Mesenchymal stem cell (in vitro differentiated cells and primary cell): ENCODE measurements at regions not wholly inside any gene's neighbourhood (a gene's known extent, or its start where the extent isn't known, plus 50 kb on each side); places are given as distances from the start of the nearest gene placed in this dataset.

Experiments used
- DNase-seq: peaks from one replicate; pipeline ENCODE4 v3.0.0-alpha.2; 2013
- H2AFZ ChIP-seq: one replicate; pipeline ENCODE4 v1.6.1; 2013; ENCODE audit warnings: low read depth, mild to moderate bottlenecking, control low read depth, inconsistent platforms, low read length, moderate library complexity
- H2AK5ac ChIP-seq: 2 replicates; pipeline ENCODE4 v1.6.1; 2013; ENCODE audit warnings: low read length, moderate library complexity, mild to moderate bottlenecking, inconsistent platforms; ENCODE audit not compliant: severe bottlenecking
- H2BK120ac ChIP-seq: one replicate; pipeline ENCODE4 v1.6.1; 2013; ENCODE audit warnings: low read depth, mild to moderate bottlenecking, inconsistent platforms, low read length, moderate library complexity
- H2BK12ac ChIP-seq, 2 experiments: one replicate each; pipeline ENCODE4 v1.6.1; 2013; ENCODE audit warnings: inconsistent platforms in 2 of 2, low read length in 2 of 2, mild to moderate bottlenecking in 2 of 2, moderate library complexity in 2 of 2, control low read depth in 1 of 2
- H2BK15ac ChIP-seq: one replicate; pipeline ENCODE4 v1.6.1; 2013; ENCODE audit warnings: mild to moderate bottlenecking, low read depth, inconsistent platforms; ENCODE audit not compliant: poor library complexity, severe bottlenecking
- H2BK5ac ChIP-seq: 2 replicates; pipeline ENCODE4 v1.6.1; 2013; ENCODE audit warnings: low read depth, mild to moderate bottlenecking, low read length, control low read depth, inconsistent platforms; ENCODE audit not compliant: poor library complexity, severe bottlenecking
- H3K14ac ChIP-seq, 2 experiments: one replicate each; pipeline ENCODE4 v1.6.1; 2013; ENCODE audit warnings: inconsistent platforms in 2 of 2, low read length in 2 of 2, control low read depth in 1 of 2, mild to moderate bottlenecking in 1 of 2, moderate library complexity in 1 of 2
- H3K18ac ChIP-seq, 2 experiments: one replicate each; pipeline ENCODE4 v1.6.1; 2013; ENCODE audit warnings: inconsistent platforms in 2 of 2, low read length in 2 of 2, control low read depth in 1 of 2, low read depth in 1 of 2, mild to moderate bottlenecking in 1 of 2
- H3K23ac ChIP-seq, 2 experiments: one replicate each; pipeline ENCODE4 v1.6.1; 2013; ENCODE audit warnings: inconsistent platforms in 2 of 2, low read length in 2 of 2, mild to moderate bottlenecking in 2 of 2, moderate library complexity in 2 of 2, control low read depth in 1 of 2
- H3K27ac ChIP-seq: 2 replicates; pipeline ENCODE4 v1.5.1; 2013; ENCODE audit warnings: mild to moderate bottlenecking, moderate library complexity, low read length, control low read depth, inconsistent platforms; ENCODE audit not compliant: poor library complexity, severe bottlenecking
- H3K27me3 ChIP-seq, 2 experiments: 2 replicates each; pipeline versions ENCODE4 v1.6.1 to v1.7.0; 2013; ENCODE audit warnings: low read length in 2 of 2, mild to moderate bottlenecking in 2 of 2, moderate library complexity in 2 of 2, control low read depth in 1 of 2, inconsistent platforms in 1 of 2; ENCODE audit not compliant: control insufficient read depth in 1 of 2, insufficient read depth in 1 of 2
- H3K36me3 ChIP-seq, 2 experiments: 2 replicates each; pipeline versions ENCODE4 v1.6.1 to v1.7.0; 2013; ENCODE audit warnings: low read length in 2 of 2, control low read depth in 1 of 2, inconsistent platforms in 1 of 2, low read depth in 1 of 2, mild to moderate bottlenecking in 1 of 2; ENCODE audit not compliant: insufficient read depth in 2 of 2, control insufficient read depth in 1 of 2
- H3K4ac ChIP-seq, 2 experiments: one replicate each; pipeline ENCODE4 v1.6.1; 2013; ENCODE audit warnings: inconsistent platforms in 2 of 2, low read length in 2 of 2, mild to moderate bottlenecking in 2 of 2, moderate library complexity in 2 of 2, control low read depth in 1 of 2, low read depth in 1 of 2
- H3K4me1 ChIP-seq: 2 replicates; pipeline ENCODE4 v1.6.1; 2013; ENCODE audit warnings: low read depth, low read length, control low read depth; ENCODE audit not compliant: control insufficient read depth, insufficient read depth
- H3K4me2 ChIP-seq: 2 replicates; pipeline ENCODE4 v1.6.1; 2013; ENCODE audit warnings: low read length, mild to moderate bottlenecking, inconsistent platforms; ENCODE audit not compliant: poor library complexity, severe bottlenecking
- H3K4me3 ChIP-seq, 2 experiments: 2 replicates each; pipeline versions ENCODE4 v1.5.1 to v1.7.0; 2013; ENCODE audit warnings: low read length in 2 of 2, mild to moderate bottlenecking in 2 of 2, control low read depth in 1 of 2, low read depth in 1 of 2; ENCODE audit not compliant: insufficient read depth in 1 of 2
- H3K79me1 ChIP-seq: replicated peaks from 2 replicates; pipeline ENCODE4 v1.6.1; 2013; ENCODE audit warnings: mild to moderate bottlenecking, control low read depth, low read length, inconsistent platforms; ENCODE audit not compliant: poor library complexity, severe bottlenecking
- H3K9ac ChIP-seq: 2 replicates; pipeline ENCODE4 v1.7.0; 2013; ENCODE audit warnings: mild to moderate bottlenecking, low read length, moderate library complexity
- H3K9me3 ChIP-seq: 2 replicates; pipeline ENCODE4 v1.7.0; 2013; ENCODE audit warnings: mild to moderate bottlenecking, low read length; ENCODE audit not compliant: control insufficient read depth
- H4K8ac ChIP-seq: one replicate; pipeline ENCODE4 v1.6.1; 2013; ENCODE audit warnings: inconsistent platforms, mild to moderate bottlenecking, low read length, moderate library complexity
- H4K91ac ChIP-seq: one replicate; pipeline ENCODE4 v1.6.1; 2013; ENCODE audit warnings: mild to moderate bottlenecking, low read length, inconsistent platforms
- WGBS: methylation state at CpG from one replicate; pipeline ENCODE4 v1.1.7; 2013; ENCODE audit warnings: mixed read lengths; 5-methylcytosine and 5-hydroxymethylcytosine counted together

GRCh38 chr2:62407401-62407800, 98.6 kb downstream of the TMEM17 start:
- Histone ChIP-seq H3K4me2 (no peak overlapping the region), H3K36me3 (no peaks in the 10 kb centered on the region), H2BK120ac (no peak overlapping the region), H2BK12ac (no peak overlapping the region), H3K4ac (no peak overlapping the region), H4K91ac (no peak overlapping the region), H3K14ac (no peak overlapping the region), H2BK15ac (no peak overlapping the region), H2AFZ (no peak overlapping the region), H3K27ac (no peak overlapping the region), H2AK5ac (peak overlapping the region; percentile 4), H3K79me1 (no peaks in the 10 kb centered on the region), H3K27me3 (no peaks in the 10 kb centered on the region), H3K4me3 (no peak overlapping the region), H3K9me3 (no peaks in the 10 kb centered on the region), H3K18ac (no peak overlapping the region), H2BK5ac (no peak overlapping the region), H3K9ac (no peak overlapping the region), H4K8ac (no peak overlapping the region), H3K4me1 (peaks cover 25% of the 10 kb centered on the region), H3K23ac (no peak overlapping the region)
- 94% methylated on average over 5 of the region's 7 CpGs for WGBS
- no peak for DNase-seq

- 76% methylated on average over 3 of the region's 3 CpGs for WGBS
- Histone ChIP-seq H3K4me3 (no peak overlapping the region), H3K9me3 (no peaks in the 10 kb centered on the region), H2BK15ac (no peak overlapping the region), H3K79me1 (no peaks in the 10 kb centered on the region), H2BK12ac (no peak overlapping the region), H2AK5ac (no peak overlapping the region), H4K91ac (no peak overlapping the region), H3K18ac (no peak overlapping the region), H3K27me3 (no peaks in the 10 kb centered on the region), H3K4me2 (no peak overlapping the region), H3K27ac (peak overlapping the region; percentile 11), H4K8ac (no peak overlapping the region), H2AFZ (no peak overlapping the region), H3K36me3 (no peaks in the 10 kb centered on the region), H3K14ac (no peak overlapping the region), H2BK120ac (no peak overlapping the region), H3K9ac (no peak overlapping the region), H3K23ac (no peak overlapping the region), H3K4ac (no peak overlapping the region), H2BK5ac (no peak overlapping the region), H3K4me1 (peaks cover 22% of the 10 kb centered on the region)
- peak; percentile 22 for DNase-seq
Observed at GRCh38 chr2:62406573-62407043, 99.4 kb downstream of the TMEM17 start.

- H2BK15ac ChIP-seq: no peak overlapping the region
Observed at GRCh38 chr2:62404913-62405312, 101.1 kb downstream of the TMEM17 start.

GRCh38 chr2:62402156-62402555, 103.8 kb downstream of the TMEM17 start:
- H2BK5ac ChIP-seq: no peak overlapping the region
- DNase-seq: no peak
- no peak overlapping the region for H3K4ac ChIP-seq
- no peak overlapping the region for H3K18ac ChIP-seq
- H3K27me3 ChIP-seq: no peaks in the 10 kb centered on the region
- H3K9me3 ChIP-seq: no peaks in the 10 kb centered on the region
- H3K23ac ChIP-seq: no peak overlapping the region
- H3K4me3 ChIP-seq: no peak overlapping the region
- H3K14ac ChIP-seq: no peak overlapping the region
- no peak overlapping the region for H4K8ac ChIP-seq
- no peak overlapping the region for H2AK5ac ChIP-seq
- no peaks in the 10 kb centered on the region for H3K79me1 ChIP-seq
- H3K27ac ChIP-seq: no peak overlapping the region
- no peak overlapping the region for H2BK120ac ChIP-seq
- H3K36me3 ChIP-seq: no peaks in the 10 kb centered on the region
- H3K4me1 ChIP-seq: peaks cover 4% of the 10 kb centered on the region
- no peak overlapping the region for H3K9ac ChIP-seq
- H3K4me2 ChIP-seq: no peak overlapping the region
- no peak overlapping the region for H2BK15ac ChIP-seq
- no peak overlapping the region for H2AFZ ChIP-seq
- WGBS: 90% methylated on average over 3 of the region's 3 CpGs
- H2BK12ac ChIP-seq: no peak overlapping the region
- no peak overlapping the region for H4K91ac ChIP-seq

More at GRCh38 chr2:62404913-62405312, 101.1 kb downstream of the TMEM17 start:
- H3K4me1 ChIP-seq: peaks cover 17% of the 10 kb centered on the region
- H3K14ac ChIP-seq: no peak overlapping the region
- H3K4me2 ChIP-seq: no peak overlapping the region
- no peaks in the 10 kb centered on the region for H3K9me3 ChIP-seq
- no peak overlapping the region for H3K27ac ChIP-seq
- no peak overlapping the region for H3K18ac ChIP-seq
- H3K4ac ChIP-seq: no peak overlapping the region
- H2BK120ac ChIP-seq: no peak overlapping the region
- no peak overlapping the region for H3K4me3 ChIP-seq
- no peak overlapping the region for H4K91ac ChIP-seq
- H2AFZ ChIP-seq: no peak overlapping the region
- WGBS: 92% methylated on average over 5 of the region's 5 CpGs
- H2BK12ac ChIP-seq: no peak overlapping the region
- no peaks in the 10 kb centered on the region for H3K36me3 ChIP-seq
- H3K79me1 ChIP-seq: no peaks in the 10 kb centered on the region
- no peak overlapping the region for H3K9ac ChIP-seq
- no peak for DNase-seq
- H2AK5ac ChIP-seq: no peak overlapping the region
- H3K23ac ChIP-seq: no peak overlapping the region
- H3K27me3 ChIP-seq: no peaks in the 10 kb centered on the region
- no peak overlapping the region for H4K8ac ChIP-seq
- H2BK5ac ChIP-seq: no peak overlapping the region
